MG63 (cell line): ENCODE measurements at regions not wholly inside any gene's neighbourhood (a gene's known extent, or its start where the extent isn't known, plus 50 kb on each side); places are given as distances from the start of the nearest gene placed in this dataset.

Source experiments
- DNase-seq: peaks from one replicate; pipeline ENCODE4 v3.0.0-alpha.2; 2020
- H3K27me3 ChIP-seq: fragments of 250-450 bp; sonication (Bioruptor Pico); 2 replicates; pipeline ENCODE4 v1.5.1; 2020; ENCODE audit warnings: mild to moderate bottlenecking, moderate library complexity
- H3K36me3 ChIP-seq: fragments of 250-450 bp; sonication (Bioruptor Pico); 2 replicates; pipeline ENCODE4 v1.5.1; 2020; ENCODE audit warnings: mild to moderate bottlenecking, moderate library complexity
- H3K4me3 ChIP-seq: fragments of 250-450 bp; sonication (Bioruptor Pico); 2 replicates; pipeline ENCODE4 v1.5.1; 2020; ENCODE audit warnings: mild to moderate bottlenecking, moderate library complexity
- H3K9me3 ChIP-seq: fragments of 250-450 bp; sonication (Bioruptor Pico); 2 replicates; pipeline ENCODE4 v1.5.1; 2020; ENCODE audit warnings: mild to moderate bottlenecking, moderate library complexity

GRCh38 chr3:78140866-78141265 is 1101.0 kb downstream of the ROBO2 start:
- no peaks in the 10 kb centered on the region for H3K27me3 ChIP-seq
- H3K9me3 ChIP-seq = no peaks in the 10 kb centered on the region
- no peaks in the 10 kb centered on the region for H3K36me3 ChIP-seq
- H3K4me3 ChIP-seq = no peak overlapping the region
- DNase-seq = no peak

- DNase-seq = no peak
Measured at GRCh38 chr3:78141269-78141668, 1101.4 kb downstream of the ROBO2 start.

GRCh38 chr3:78143000-78143399 is 1103.1 kb downstream of the ROBO2 start:
- Histone ChIP-seq H3K4me3 (no peak overlapping the region), H3K9me3 (no peaks in the 10 kb centered on the region), H3K36me3 (no peaks in the 10 kb centered on the region), H3K27me3 (no peaks in the 10 kb centered on the region)
- DNase-seq = no peak

More at GRCh38 chr3:78141269-78141668, 1101.4 kb downstream of the ROBO2 start:
- H3K36me3 ChIP-seq = no peaks in the 10 kb centered on the region
- H3K4me3 ChIP-seq = no peak overlapping the region
- H3K9me3 ChIP-seq = no peaks in the 10 kb centered on the region
- no peaks in the 10 kb centered on the region for H3K27me3 ChIP-seq

GRCh38 chr3:78148986-78149717 is 1109.3 kb downstream of the ROBO2 start:
- Histone ChIP-seq H3K27me3 (no peaks in the 10 kb centered on the region), H3K36me3 (no peaks in the 10 kb centered on the region), H3K4me3 (no peak overlapping the region), H3K9me3 (no peaks in the 10 kb centered on the region)
- no peak for DNase-seq

GRCh38 chr3:78153973-78154372 is 1114.1 kb downstream of the ROBO2 start:
- no peaks in the 10 kb centered on the region for H3K36me3 ChIP-seq
- no peak overlapping the region for H3K4me3 ChIP-seq
- H3K27me3 ChIP-seq = no peaks in the 10 kb centered on the region
- no peaks in the 10 kb centered on the region for H3K9me3 ChIP-seq
- no peak for DNase-seq

- no peak for DNase-seq
- H3K9me3 ChIP-seq = no peaks in the 10 kb centered on the region
- H3K36me3 ChIP-seq = no peaks in the 10 kb centered on the region
- no peaks in the 10 kb centered on the region for H3K27me3 ChIP-seq
- H3K4me3 ChIP-seq = no peak overlapping the region
Measured at GRCh38 chr3:78154521-78155186, 1114.8 kb downstream of the ROBO2 start.

GRCh38 chr3:78161736-78162135 is 1121.8 kb downstream of the ROBO2 start:
- DNase-seq = no peak
- Histone ChIP-seq H3K9me3 (no peaks in the 10 kb centered on the region), H3K4me3 (no peak overlapping the region), H3K27me3 (no peaks in the 10 kb centered on the region), H3K36me3 (no peaks in the 10 kb centered on the region)

- H3K4me3 ChIP-seq = no peak overlapping the region
- no peaks in the 10 kb centered on the region for H3K9me3 ChIP-seq
- no peaks in the 10 kb centered on the region for H3K27me3 ChIP-seq
- DNase-seq = no peak
- no peaks in the 10 kb centered on the region for H3K36me3 ChIP-seq
Measured at GRCh38 chr3:78163379-78163778, 1123.5 kb downstream of the ROBO2 start.

GRCh38 chr3:78165876-78166275 is 1126.0 kb downstream of the ROBO2 start:
- no peaks in the 10 kb centered on the region for H3K27me3 ChIP-seq

GRCh38 chr3:78174821-78175220 is 1134.9 kb downstream of the ROBO2 start:
- no peaks in the 10 kb centered on the region for H3K9me3 ChIP-seq
- no peaks in the 10 kb centered on the region for H3K36me3 ChIP-seq
- no peaks in the 10 kb centered on the region for H3K27me3 ChIP-seq
- DNase-seq = no peak
- H3K4me3 ChIP-seq = no peak overlapping the region

More at GRCh38 chr3:78165876-78166275, 1126.0 kb downstream of the ROBO2 start:
- Histone ChIP-seq H3K4me3 (no peak overlapping the region), H3K9me3 (no peaks in the 10 kb centered on the region), H3K36me3 (no peaks in the 10 kb centered on the region)
- DNase-seq = no peak

- no peak overlapping the region for H3K4me3 ChIP-seq
- no peaks in the 10 kb centered on the region for H3K36me3 ChIP-seq
- no peak for DNase-seq
- no peaks in the 10 kb centered on the region for H3K27me3 ChIP-seq
- no peaks in the 10 kb centered on the region for H3K9me3 ChIP-seq
Measured at GRCh38 chr3:78176869-78177268, 1137.0 kb downstream of the ROBO2 start.

GRCh38 chr3:78177780-78178179 is 1137.9 kb downstream of the ROBO2 start:
- DNase-seq = no peak
- H3K36me3 ChIP-seq = no peaks in the 10 kb centered on the region
- no peaks in the 10 kb centered on the region for H3K9me3 ChIP-seq
- H3K27me3 ChIP-seq = no peaks in the 10 kb centered on the region
- H3K4me3 ChIP-seq = no peak overlapping the region

GRCh38 chr3:78178209-78178608 is 1138.3 kb downstream of the ROBO2 start:
- no peaks in the 10 kb centered on the region for H3K27me3 ChIP-seq
- H3K9me3 ChIP-seq = no peaks in the 10 kb centered on the region
- no peak overlapping the region for H3K4me3 ChIP-seq
- no peaks in the 10 kb centered on the region for H3K36me3 ChIP-seq
- DNase-seq = no peak

GRCh38 chr3:78178740-78179363 is 1139.0 kb downstream of the ROBO2 start:
- H3K9me3 ChIP-seq = no peaks in the 10 kb centered on the region
- no peak overlapping the region for H3K4me3 ChIP-seq
- H3K27me3 ChIP-seq = no peaks in the 10 kb centered on the region
- no peaks in the 10 kb centered on the region for H3K36me3 ChIP-seq
- DNase-seq = no peak

GRCh38 chr3:78183906-78184599 is 1144.2 kb downstream of the ROBO2 start:
- Histone ChIP-seq H3K36me3 (no peaks in the 10 kb centered on the region), H3K27me3 (no peaks in the 10 kb centered on the region), H3K9me3 (no peaks in the 10 kb centered on the region), H3K4me3 (no peak overlapping the region)
- DNase-seq = no peak

- Histone ChIP-seq H3K27me3 (no peaks in the 10 kb centered on the region), H3K9me3 (no peaks in the 10 kb centered on the region), H3K4me3 (no peak overlapping the region), H3K36me3 (no peaks in the 10 kb centered on the region)
- no peak for DNase-seq
Measured at GRCh38 chr3:78186404-78186803, 1146.5 kb downstream of the ROBO2 start.

- H3K4me3 ChIP-seq = no peak overlapping the region
- DNase-seq = no peak
- no peaks in the 10 kb centered on the region for H3K36me3 ChIP-seq
- H3K27me3 ChIP-seq = no peaks in the 10 kb centered on the region
- H3K9me3 ChIP-seq = no peaks in the 10 kb centered on the region
Measured at GRCh38 chr3:78201091-78201490, 1161.2 kb downstream of the ROBO2 start.
